ENCODE measurements at regions not wholly inside any gene's neighbourhood (a gene's known extent, or its start where the extent isn't known, plus 50 kb on each side); places are given as distances from the start of the nearest gene placed in this dataset.
"Not testable (repeated sequence)": the region's sequence is repeated elsewhere in the genome, so short reads cannot be mapped to it uniquely, and the experiment has no call there.

DNA sequence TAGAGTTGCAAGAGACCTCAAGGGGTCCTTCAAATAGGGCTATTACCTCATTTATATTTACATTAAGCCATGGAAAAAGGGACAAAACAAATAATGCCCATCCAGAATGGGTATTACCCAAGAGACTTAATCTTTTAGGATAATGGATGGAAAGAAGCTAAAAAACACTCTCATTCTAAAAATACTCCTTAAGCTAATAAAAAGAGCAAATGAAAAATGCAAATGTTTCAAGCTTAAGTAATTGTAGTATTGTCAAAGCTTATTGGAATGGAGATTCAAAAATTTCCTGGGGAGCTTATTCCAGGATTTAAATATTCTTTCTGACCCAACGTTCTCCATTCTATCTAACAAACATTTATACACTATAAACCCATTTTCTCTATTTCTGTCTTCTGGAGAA is 107.8 kb upstream of the SPIN4 start:
- FAIRE-seq: no peak

DNA sequence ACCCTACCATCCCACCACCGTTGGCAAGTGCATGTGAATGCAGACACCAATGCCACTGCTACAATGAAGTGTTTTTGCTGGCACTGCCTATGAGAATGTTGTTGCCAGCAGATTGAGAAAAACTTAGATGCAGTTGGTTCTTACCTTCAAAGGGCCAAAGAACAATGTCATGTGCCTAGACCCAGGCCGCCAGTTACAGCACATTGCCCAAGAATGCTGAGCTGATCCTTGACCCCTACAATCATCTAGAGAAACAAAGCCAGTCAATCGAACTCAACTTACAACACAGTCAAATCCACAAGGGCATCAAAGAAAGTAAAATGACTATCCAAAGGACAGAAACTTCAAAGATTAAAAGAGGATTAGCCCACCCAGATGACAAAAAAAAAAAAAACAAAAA is 102.4 kb upstream of the SPIN4 start:
- FAIRE-seq: no peak

DNA sequence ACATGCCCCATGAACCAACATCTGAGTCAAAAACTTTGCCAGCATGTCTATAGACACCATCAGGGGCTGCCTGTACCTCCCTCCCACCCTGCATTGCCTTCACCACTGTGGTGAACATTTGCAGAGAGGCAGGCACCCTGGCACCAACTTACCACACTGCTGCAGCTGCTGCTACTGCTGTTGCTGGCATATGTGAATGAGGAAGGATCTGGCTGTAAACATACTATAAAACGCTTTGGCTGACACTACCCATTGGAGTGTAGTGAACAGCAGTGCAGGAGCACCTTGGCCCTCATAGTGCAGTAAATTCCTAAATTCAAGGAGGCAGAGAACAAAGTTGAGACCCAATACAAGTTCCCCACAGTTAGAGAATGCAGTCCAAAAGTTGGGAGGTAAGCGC is 90.6 kb upstream of the SPIN4 start:
- no peak for FAIRE-seq

DNA sequence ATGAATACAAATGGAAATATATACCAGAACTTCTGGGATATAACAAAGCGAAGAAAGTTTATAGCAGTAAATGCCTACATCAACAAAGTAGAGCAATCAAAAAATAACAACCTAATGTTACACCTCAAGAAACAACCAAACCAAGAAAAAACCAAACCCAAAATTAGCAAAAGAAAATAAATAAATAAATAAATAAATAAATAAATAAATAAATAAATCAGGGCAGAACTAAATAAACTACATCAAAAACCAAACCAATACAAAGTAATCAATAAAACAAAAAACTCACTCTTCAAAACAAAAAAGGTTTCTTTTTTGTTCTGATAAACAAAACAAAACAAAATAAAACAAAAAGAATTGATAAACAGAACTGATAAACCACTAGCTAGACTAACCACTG is 88.4 kb upstream of the SPIN4 start:
- FAIRE-seq: no peak

DNA sequence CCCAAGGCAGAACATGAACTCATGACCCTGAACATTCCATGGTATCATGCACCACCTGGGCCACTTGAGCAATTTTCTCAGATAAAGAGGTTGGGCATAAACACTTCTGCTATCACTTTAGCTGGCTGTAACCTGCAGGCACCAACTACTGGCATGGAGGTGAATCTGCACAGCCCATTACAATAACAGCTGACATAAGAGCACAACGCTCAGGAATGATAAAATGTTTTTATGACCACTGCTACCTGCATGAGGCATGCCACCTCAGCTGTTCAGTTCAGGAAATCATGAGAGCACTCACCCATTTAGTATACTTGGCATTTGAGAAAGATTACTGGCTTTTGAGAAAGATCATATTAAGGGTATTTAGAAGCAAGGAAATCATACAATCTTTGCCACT is 85.7 kb upstream of the SPIN4 start:
- FAIRE-seq: no peak

DNA sequence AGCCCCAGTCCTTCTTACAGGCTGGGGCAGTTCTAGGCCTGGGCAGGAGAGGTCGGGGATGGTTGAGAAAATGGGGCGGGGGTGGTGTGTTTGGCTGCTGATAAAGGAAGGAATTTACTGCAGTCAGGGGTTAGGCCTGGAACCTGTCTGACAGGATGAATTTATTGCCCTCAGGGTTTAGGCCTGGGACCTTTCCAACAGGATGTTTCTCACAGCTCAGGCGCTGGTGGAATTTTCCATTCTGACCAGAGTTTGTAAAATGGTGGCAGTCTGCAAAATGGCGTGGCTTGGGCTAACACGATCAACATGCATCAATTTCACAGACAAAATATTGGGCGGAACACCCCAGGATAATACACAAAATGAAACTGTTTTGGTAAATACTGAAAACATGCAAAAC is 83.5 kb upstream of the SPIN4 start:
- no peak for FAIRE-seq

DNA sequence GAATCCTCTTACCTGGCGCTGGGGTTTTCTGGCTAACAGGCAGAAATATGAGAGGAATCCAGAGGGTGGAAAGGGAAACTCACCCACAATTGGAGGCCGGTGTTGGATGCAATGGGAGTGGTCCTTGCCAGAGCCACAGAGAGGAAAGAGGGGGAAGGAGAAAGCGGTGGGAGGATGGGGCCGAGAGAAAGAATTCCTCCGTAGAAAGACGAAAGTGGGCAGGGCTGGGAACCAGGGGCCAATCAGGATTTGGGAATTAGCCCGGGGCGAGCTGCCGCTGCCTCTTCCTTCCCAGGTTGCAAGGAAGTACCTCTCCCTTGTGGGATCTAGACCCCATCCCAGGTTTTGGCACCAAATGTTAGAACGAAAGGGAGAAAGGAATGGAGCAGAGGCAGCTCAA is 83.1 kb upstream of the SPIN4 start:
- FAIRE-seq: no peak

DNA sequence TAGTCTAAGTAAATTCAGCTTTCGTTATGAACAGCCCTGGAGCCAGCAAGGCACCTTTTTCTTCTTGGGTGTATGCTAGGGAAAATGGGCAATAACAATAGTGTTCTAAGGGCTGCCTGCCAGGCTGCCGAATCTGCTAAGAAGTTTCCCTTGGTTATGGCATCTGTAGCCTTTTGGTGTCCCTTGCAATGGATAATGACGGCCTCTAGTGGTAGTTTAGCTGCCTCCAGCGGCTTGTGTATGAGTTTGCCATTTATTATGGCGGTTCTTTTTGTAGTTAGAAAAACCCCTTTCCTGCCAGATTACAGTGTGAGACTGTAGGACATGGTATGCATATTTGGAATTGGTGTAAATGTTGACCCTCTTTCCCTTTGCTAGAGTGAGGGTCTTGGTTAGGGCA is 78.9 kb upstream of the SPIN4 start:
- FAIRE-seq: no peak

DNA sequence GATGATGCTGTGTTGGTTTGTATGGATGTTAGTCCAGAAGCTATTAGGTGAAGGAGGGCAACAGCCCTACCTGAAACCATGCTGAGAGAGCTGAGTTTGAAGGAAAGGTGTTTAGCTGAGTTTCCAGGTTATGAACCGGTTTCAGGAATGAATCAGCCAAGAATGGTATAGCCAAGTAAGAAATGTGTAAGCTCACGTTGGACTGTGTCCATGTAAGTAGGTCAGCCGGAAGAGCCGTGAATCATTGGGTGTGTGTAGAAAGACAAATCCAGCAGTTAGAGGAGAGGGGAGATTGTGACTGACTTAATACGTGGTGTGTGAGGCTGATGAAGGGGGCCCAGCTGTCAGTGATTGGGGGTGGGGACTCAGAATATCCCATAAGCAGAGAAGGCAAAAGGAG is 77.2 kb upstream of the SPIN4 start:
- no peak for FAIRE-seq

DNA sequence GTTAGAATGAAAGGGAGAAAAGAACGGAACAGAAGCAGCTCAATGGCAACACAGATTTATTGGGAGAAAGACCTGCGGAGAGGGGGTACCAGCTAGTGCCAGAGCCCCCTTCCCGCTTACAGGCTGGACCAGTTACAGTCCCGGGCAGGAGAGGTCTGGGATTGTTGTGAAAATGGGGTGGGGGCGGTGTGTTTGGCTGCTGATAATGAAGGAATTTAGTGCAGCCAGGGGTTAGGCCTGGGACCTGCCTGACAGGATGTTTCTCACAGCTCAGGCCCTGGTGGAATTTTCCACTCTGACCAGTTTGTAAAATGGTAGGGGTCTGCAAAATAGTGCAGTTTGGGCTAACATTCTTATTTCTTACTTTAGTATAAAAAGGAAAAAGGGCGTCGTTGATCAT is 75.4 kb upstream of the SPIN4 start:
- no peak for FAIRE-seq

DNA sequence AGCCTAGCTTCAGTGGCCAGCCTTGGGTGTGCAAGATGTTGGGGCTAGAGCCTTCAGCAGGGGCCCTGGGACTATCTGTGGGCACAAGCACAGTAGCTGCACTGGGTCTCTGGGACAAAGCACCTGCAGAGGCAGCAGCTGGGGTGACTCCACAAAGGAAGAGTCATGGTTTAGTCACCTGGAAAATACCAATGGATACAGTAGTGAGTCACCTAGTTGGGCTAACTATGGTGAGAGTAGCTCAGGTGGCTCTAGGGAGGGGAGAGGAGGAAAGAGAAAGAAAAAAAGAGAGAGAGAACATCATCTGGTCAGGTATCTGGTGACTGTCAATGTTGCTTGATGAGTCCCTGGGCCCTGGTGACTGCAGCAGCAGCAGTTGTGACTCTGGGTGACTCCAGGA is 72.9 kb upstream of the SPIN4 start:
- no peak for FAIRE-seq

DNA sequence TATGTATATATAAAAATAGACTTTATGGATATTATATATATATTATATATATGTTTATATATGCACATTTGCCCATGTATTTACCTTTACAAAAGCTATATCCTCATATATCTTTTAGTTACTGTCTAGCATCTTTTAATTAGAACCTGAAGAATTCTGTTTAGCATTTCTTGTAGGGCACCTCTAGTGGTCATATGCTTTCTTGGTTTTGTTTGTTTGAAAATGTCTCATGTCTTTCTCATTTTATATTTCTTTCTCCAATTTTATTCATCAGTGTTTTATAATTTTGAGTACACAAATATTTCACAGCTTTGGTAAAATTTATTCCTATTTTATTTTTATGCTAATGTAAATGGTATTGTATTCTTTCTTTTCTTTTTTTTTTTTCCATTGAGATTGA is 70.3 kb upstream of the SPIN4 start:
- FAIRE-seq: no peak

DNA sequence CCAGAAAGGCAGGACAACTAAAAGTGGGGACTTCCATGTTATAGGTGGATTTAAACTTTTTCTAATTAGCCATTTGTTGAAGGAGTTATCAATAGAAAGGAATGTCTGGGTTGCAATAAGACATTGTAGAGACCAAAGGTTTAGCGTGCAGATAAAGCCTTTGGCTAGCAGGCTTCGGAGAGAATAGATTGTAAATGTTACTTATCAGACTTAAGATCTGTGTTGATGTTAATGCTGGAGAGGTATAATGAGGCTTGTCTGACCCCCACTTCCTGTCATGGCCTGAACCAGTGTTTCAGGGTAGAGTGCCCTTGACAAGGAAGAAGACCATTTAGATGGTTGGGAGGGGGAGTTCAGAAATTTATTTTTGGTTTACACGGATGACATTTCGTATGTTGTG is 67.1 kb upstream of the SPIN4 start:
- FAIRE-seq: no peak

DNA sequence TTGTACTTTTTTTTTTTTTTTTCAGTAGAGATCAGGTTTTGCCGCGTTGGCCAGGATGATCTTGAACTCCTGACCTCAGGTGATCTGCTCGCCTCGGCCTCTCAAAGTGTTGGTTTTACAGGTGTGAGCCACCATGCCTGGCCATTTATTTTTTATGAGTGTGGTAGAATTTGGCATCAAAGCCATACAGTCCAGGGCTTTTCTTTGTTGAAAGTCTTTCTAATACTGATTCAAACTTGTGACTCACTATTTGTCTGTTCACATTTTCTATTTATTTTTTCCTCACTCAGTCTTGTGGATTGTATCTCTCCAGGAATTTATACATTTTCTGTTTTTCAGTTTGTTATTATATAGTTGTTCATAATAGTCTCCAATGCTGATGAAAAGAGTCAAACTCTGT is 66.5 kb upstream of the SPIN4 start:
- no peak for FAIRE-seq

DNA sequence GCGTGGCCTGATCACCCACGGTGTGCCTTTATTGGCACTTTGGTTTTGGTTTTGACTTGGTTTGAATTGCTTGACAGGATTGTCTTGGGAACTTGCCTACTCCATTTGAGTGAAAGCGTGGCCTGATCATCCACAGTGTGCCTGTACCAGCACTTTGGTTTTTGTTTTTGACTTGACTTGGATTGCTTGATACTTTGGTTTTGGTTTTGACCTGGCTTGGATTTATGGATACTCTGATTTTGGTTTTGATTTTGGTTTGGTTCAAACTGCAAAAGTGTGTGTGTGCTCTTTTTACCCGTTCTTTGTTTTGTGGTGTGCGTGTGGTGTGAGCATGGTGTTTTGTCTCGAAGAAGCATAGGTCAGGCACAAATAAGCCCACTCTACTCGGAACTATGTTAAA is 58.8 kb upstream of the SPIN4 start:
- FAIRE-seq: not testable (repeated sequence)

DNA sequence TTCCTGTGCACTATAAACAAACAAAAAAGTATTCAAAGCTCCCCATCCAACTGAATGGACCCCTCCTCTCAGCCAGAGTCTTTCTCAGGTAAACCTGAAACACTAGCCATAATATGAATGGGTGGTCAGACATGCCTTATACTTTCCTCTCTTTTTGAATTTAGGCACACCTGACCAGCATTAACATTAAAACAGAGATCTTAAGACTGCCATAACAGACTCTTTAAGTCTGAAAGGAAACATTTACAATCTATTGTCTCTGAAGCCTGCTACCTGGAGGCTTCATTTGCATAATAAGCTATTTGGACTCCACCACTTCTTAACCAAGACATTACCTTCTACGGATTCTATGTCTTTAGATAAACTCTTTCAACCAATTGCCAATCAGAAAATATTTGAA is 56.9 kb upstream of the SPIN4 start:
- FAIRE-seq: no peak

DNA sequence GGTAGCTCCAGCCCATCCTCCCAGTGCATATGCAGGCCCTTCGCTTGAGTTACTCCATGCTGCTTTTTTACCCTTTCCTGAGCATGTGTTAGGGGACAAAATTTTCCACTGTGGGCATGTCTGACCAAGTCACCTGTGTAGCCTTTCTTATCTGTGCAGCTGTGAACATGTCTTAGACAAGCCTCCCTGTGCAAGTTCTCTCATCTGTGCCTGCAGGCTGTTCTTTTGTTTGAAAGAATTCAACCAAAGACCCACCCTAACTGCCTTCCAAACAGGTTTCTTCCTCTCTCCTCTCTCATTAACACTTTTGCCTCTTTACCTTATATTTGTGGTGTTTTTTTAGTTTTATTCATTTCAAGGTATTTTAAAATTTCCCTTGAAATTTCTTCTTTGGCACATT is 53.2 kb upstream of the SPIN4 start:
- no peak for FAIRE-seq

DNA sequence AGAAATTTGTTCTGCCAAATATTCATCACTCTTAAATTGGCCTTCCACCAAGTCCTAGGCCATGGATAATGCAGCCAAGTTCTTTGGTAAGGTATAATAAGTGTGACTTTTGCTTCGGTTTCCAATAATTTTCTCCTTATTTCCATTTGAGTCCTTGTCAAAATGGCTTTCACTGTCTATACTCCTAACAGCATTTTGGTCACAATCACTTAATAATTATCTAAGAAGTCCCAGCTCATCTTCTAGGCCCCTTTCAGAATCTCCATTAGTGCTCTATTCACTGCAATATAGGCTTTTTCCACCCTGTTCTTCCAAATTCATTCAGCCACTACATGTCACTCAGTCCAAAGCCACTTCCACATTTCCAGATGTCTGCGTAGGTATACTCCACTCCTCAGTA is 51.0 kb upstream of the SPIN4 start:
- no peak for FAIRE-seq

Measured in endometrium (tissue), 2 donors.